Activated CD8-positive, alpha-beta T cell treated with anti-CD3 and anti-CD28 coated beads, Interleukin-2, amount 10 ng/mL, durations not matched to agents 7 days and 5 days (primary cell): ENCODE measurements at regions not wholly inside any gene's neighbourhood (a gene's known extent, or its start where the extent isn't known, plus 50 kb on each side); places are given as distances from the start of the nearest gene placed in this dataset.

ENCODE experiments used
- ATAC-seq: fragments of 150-1000 bp; cut with Tn5 transposase; one replicate; pipeline ENCODE4 v1.10.0; 2021; ENCODE audit warnings: moderate library complexity
- CTCF ChIA-PET: fragments of 350-600 bp; sonication (Branson Sonifier 250); formaldehyde crosslinking; loops from one replicate; lab custom pipeline; 2021; ENCODE audit warnings: antibody characterized with exemption; lab: Charles Lee
- POLR2A ChIA-PET: fragments of 350-600 bp; sonication (Branson Sonifier 250); formaldehyde crosslinking; loops from one replicate; lab custom pipeline; 2021; ENCODE audit warnings: antibody characterized with exemption; lab: Charles Lee
- DNase-seq: peaks from one replicate; pipeline ENCODE4 v3.0.0-alpha.2; 2020
- H3K27ac Mint-ChIP-seq: one replicate; pipeline ENCODE4 v1.8.0; 2021; ENCODE audit warnings: mild to moderate bottlenecking, mixed read lengths
- H3K27me3 Mint-ChIP-seq: one replicate; pipeline ENCODE4 v1.8.0; 2021; ENCODE audit warnings: low read depth, mixed read lengths
- H3K36me3 Mint-ChIP-seq: one replicate; pipeline ENCODE4 v1.8.0; 2021; ENCODE audit warnings: low read depth, mixed read lengths
- H3K4me1 Mint-ChIP-seq: one replicate; pipeline ENCODE4 v1.8.0; 2021; ENCODE audit warnings: low read depth, mixed read lengths
- H3K4me3 Mint-ChIP-seq: one replicate; pipeline ENCODE4 v1.8.0; 2021; ENCODE audit warnings: mild to moderate bottlenecking, mixed read lengths
- H3K9me3 Mint-ChIP-seq: one replicate; pipeline ENCODE4 v1.8.0; 2022; ENCODE audit warnings: mixed read lengths; ENCODE audit not compliant: insufficient read depth

GRCh38 chr10:131621784-131622624, 278.8 kb upstream of the PPP2R2D start:
- Mint-ChIP-seq H3K27me3 (no peaks in the 10 kb centered on the region), H3K27ac (no peak overlapping the region)
- ATAC-seq, result no peak

GRCh38 chr10:131625041-131625440, 275.8 kb upstream of the PPP2R2D start:
- DNase-seq (no peak), ATAC-seq (no peak)
- H3K27ac Mint-ChIP-seq, result no peak overlapping the region
- H3K4me1 Mint-ChIP-seq, result no peaks in the 10 kb centered on the region
- no peaks in the 10 kb centered on the region for H3K36me3 Mint-ChIP-seq
- CTCF ChIA-PET, result no interaction called here
- POLR2A ChIA-PET, result no interaction called here
- no peaks in the 10 kb centered on the region for H3K9me3 Mint-ChIP-seq
- H3K27me3 Mint-ChIP-seq, result no peaks in the 10 kb centered on the region
- no peak overlapping the region for H3K4me3 Mint-ChIP-seq

More at GRCh38 chr10:131621784-131622624, 278.8 kb upstream of the PPP2R2D start:
- H3K4me3 Mint-ChIP-seq, result no peak overlapping the region
- ChIA-PET CTCF (no interaction called here), POLR2A (no interaction called here)
- no peaks in the 10 kb centered on the region for H3K36me3 Mint-ChIP-seq
- no peaks in the 10 kb centered on the region for H3K9me3 Mint-ChIP-seq
- DNase-seq, result no peak
- no peaks in the 10 kb centered on the region for H3K4me1 Mint-ChIP-seq

- no peak for DNase-seq
Observed at GRCh38 chr10:131626274-131626673, 274.5 kb upstream of the PPP2R2D start.

GRCh38 chr10:131629026-131629770, 271.6 kb upstream of the PPP2R2D start:
- Mint-ChIP-seq H3K27me3 (no peaks in the 10 kb centered on the region), H3K36me3 (no peaks in the 10 kb centered on the region), H3K9me3 (no peaks in the 10 kb centered on the region), H3K27ac (no peak overlapping the region), H3K4me1 (no peaks in the 10 kb centered on the region), H3K4me3 (no peak overlapping the region)
- ATAC-seq (no peak), DNase-seq (no peak)
- ChIA-PET CTCF (no interaction called here), POLR2A (no interaction called here)

More at GRCh38 chr10:131626274-131626673, 274.5 kb upstream of the PPP2R2D start:
- H3K4me1 Mint-ChIP-seq, result no peaks in the 10 kb centered on the region
- ChIA-PET CTCF (no interaction called here), POLR2A (interaction anchor here (0.5 kb wide), 1 partner anchor 14 kb away, joined by 4 read pairs; no protein-coding TSS in a partner anchor)
- H3K27me3 Mint-ChIP-seq, result no peaks in the 10 kb centered on the region
- H3K9me3 Mint-ChIP-seq, result no peaks in the 10 kb centered on the region
- H3K36me3 Mint-ChIP-seq, result no peaks in the 10 kb centered on the region
- no peak overlapping the region for H3K27ac Mint-ChIP-seq
- H3K4me3 Mint-ChIP-seq, result no peak overlapping the region
- ATAC-seq, result no peak

- ChIA-PET POLR2A (no interaction called here), CTCF (no interaction called here)
- Mint-ChIP-seq H3K27ac (no peak overlapping the region), H3K27me3 (no peaks in the 10 kb centered on the region), H3K4me3 (no peak overlapping the region), H3K9me3 (no peaks in the 10 kb centered on the region), H3K4me1 (no peaks in the 10 kb centered on the region), H3K36me3 (no peaks in the 10 kb centered on the region)
- DNase-seq (no peak), ATAC-seq (no peak)
Observed at GRCh38 chr10:131630772-131631258, 270.0 kb upstream of the PPP2R2D start.

GRCh38 chr10:131631619-131632018, 269.2 kb upstream of the PPP2R2D start:
- Mint-ChIP-seq H3K36me3 (no peaks in the 10 kb centered on the region), H3K4me3 (no peak overlapping the region), H3K27me3 (no peaks in the 10 kb centered on the region), H3K4me1 (no peaks in the 10 kb centered on the region), H3K9me3 (no peaks in the 10 kb centered on the region), H3K27ac (no peak overlapping the region)
- ATAC-seq (no peak), DNase-seq (no peak)
- POLR2A ChIA-PET, result no interaction called here
- CTCF ChIA-PET, result no interaction called here

- Mint-ChIP-seq H3K36me3 (no peaks in the 10 kb centered on the region), H3K4me1 (no peaks in the 10 kb centered on the region), H3K27ac (no peak overlapping the region), H3K4me3 (no peak overlapping the region), H3K9me3 (no peaks in the 10 kb centered on the region), H3K27me3 (no peaks in the 10 kb centered on the region)
- DNase-seq, result no peak
- ChIA-PET CTCF (no interaction called here), POLR2A (no interaction called here)
- no peak for ATAC-seq
Observed at GRCh38 chr10:131635564-131636015, 265.2 kb upstream of the PPP2R2D start.

- ChIA-PET CTCF (no interaction called here), POLR2A (no interaction called here)
- H3K4me3 Mint-ChIP-seq, result no peak overlapping the region
- no peak for ATAC-seq
- no peaks in the 10 kb centered on the region for H3K4me1 Mint-ChIP-seq
- H3K36me3 Mint-ChIP-seq, result no peaks in the 10 kb centered on the region
- H3K27me3 Mint-ChIP-seq, result no peaks in the 10 kb centered on the region
- no peak overlapping the region for H3K27ac Mint-ChIP-seq
- no peaks in the 10 kb centered on the region for H3K9me3 Mint-ChIP-seq
- no peak for DNase-seq
Observed at GRCh38 chr10:131636116-131636515, 264.7 kb upstream of the PPP2R2D start.

- Mint-ChIP-seq H3K4me3 (no peak overlapping the region), H3K27me3 (no peaks in the 10 kb centered on the region), H3K27ac (no peak overlapping the region), H3K9me3 (no peaks in the 10 kb centered on the region), H3K4me1 (no peaks in the 10 kb centered on the region), H3K36me3 (no peaks in the 10 kb centered on the region)
- ATAC-seq (no peak), DNase-seq (no peak)
- ChIA-PET POLR2A (no interaction called here), CTCF (no interaction called here)
Observed at GRCh38 chr10:131636841-131637724, 263.7 kb upstream of the PPP2R2D start.

GRCh38 chr10:131638049-131638879, 262.5 kb upstream of the PPP2R2D start:
- CTCF ChIA-PET, result no interaction called here

GRCh38 chr10:131638880-131639278, 261.9 kb upstream of the PPP2R2D start:
- Mint-ChIP-seq H3K27ac (no peak overlapping the region), H3K4me1 (no peaks in the 10 kb centered on the region), H3K4me3 (no peak overlapping the region), H3K9me3 (no peaks in the 10 kb centered on the region), H3K36me3 (no peaks in the 10 kb centered on the region), H3K27me3 (no peaks in the 10 kb centered on the region)
- POLR2A ChIA-PET, result no interaction called here
- DNase-seq (peak; percentile 7), ATAC-seq (no peak)
- CTCF ChIA-PET, result no interaction called here

More at GRCh38 chr10:131638049-131638879, 262.5 kb upstream of the PPP2R2D start:
- Mint-ChIP-seq H3K27ac (no peak overlapping the region), H3K4me1 (no peaks in the 10 kb centered on the region), H3K9me3 (no peaks in the 10 kb centered on the region), H3K36me3 (no peaks in the 10 kb centered on the region), H3K4me3 (no peak overlapping the region), H3K27me3 (no peaks in the 10 kb centered on the region)
- DNase-seq, result peak; percentile 9
- ATAC-seq, result no peak
- POLR2A ChIA-PET, result no interaction called here
